Neural cell (in vitro differentiated cells): ENCODE measurements at regions not wholly inside any gene's neighbourhood (a gene's known extent, or its start where the extent isn't known, plus 50 kb on each side); places are given as distances from the start of the nearest gene placed in this dataset.

Source experiments
- H2AFZ ChIP-seq: fragments of 200-600, 300-800 bp; sonication (generic), shearing (Covaris generic); 2 replicates; pipeline ENCODE4 v1.6.0; 2014; ENCODE audit warnings: low read depth, mild to moderate bottlenecking, antibody characterized with exemption, low read length, moderate library complexity
- H3F3A ChIP-seq: fragments of 200-600 bp; shearing (Covaris generic); 2 replicates; pipeline ENCODE4 v1.6.1; 2016; ENCODE audit warnings: mild to moderate bottlenecking, moderate library complexity, mixed read lengths, antibody characterized with exemption, low read length; ENCODE audit not compliant: insufficient read depth, poor library complexity, severe bottlenecking
- H3K27ac ChIP-seq: fragments of 200-600, 300-800 bp; sonication (generic), shearing (Covaris generic); 2 replicates; pipeline ENCODE4 v1.5.1; 2014; ENCODE audit warnings: mild to moderate bottlenecking, low read length, moderate library complexity
- H3K27me3 ChIP-seq: fragments of 300-800, 200-600 bp; sonication (generic), shearing (Covaris generic); 2 replicates; pipeline ENCODE4 v1.6.0; 2014; ENCODE audit warnings: mild to moderate bottlenecking, low read depth, low read length, moderate library complexity; ENCODE audit not compliant: insufficient read depth
- H3K36me3 ChIP-seq: fragments of 300-800, 200-600 bp; sonication (generic), shearing (Covaris generic); 2 replicates; pipeline ENCODE4 v1.5.1; 2014; ENCODE audit warnings: mild to moderate bottlenecking, antibody characterized with exemption, low read length, moderate library complexity; ENCODE audit not compliant: insufficient read depth
- H3K4me2 ChIP-seq: fragments of 300-800, 200-600 bp; sonication (generic), shearing (Covaris generic); 2 replicates; pipeline ENCODE4 v1.6.0; 2014; ENCODE audit warnings: mild to moderate bottlenecking, low read length
- H3K4me3 ChIP-seq: fragments of 300-800, 200-600 bp; sonication (generic), shearing (Covaris generic); 2 replicates; pipeline ENCODE4 v1.5.1; 2014; ENCODE audit warnings: mild to moderate bottlenecking, low read length, moderate library complexity
- H3K79me2 ChIP-seq: fragments of 200-600 bp; shearing (Covaris generic); replicated peaks from 2 replicates; pipeline ENCODE4 v1.6.0; 2014; ENCODE audit warnings: mild to moderate bottlenecking, low read length, moderate library complexity; ENCODE audit not compliant: insufficient read depth
- H3K9ac ChIP-seq: fragments of 300-800, 200-600 bp; sonication (generic), shearing (Covaris generic); 2 replicates; pipeline ENCODE4 v1.6.1; 2016; ENCODE audit warnings: mild to moderate bottlenecking, low read length, mixed read lengths
- H3K9me2 ChIP-seq: fragments of 200-600 bp; shearing (Covaris generic); 2 replicates; pipeline ENCODE4 v1.6.1; 2016; ENCODE audit warnings: mild to moderate bottlenecking, low read length, mixed read lengths; ENCODE audit not compliant: insufficient read depth
- H3K9me3 ChIP-seq: fragments of 200-600, 300-800 bp; sonication (generic), shearing (Covaris generic); 2 replicates; pipeline ENCODE4 v1.6.1; 2016; ENCODE audit warnings: mild to moderate bottlenecking, mixed run types, low read length, moderate library complexity, mixed read lengths
- H4K20me1 ChIP-seq: fragments of 200-600 bp; shearing (Covaris generic); 2 replicates; pipeline ENCODE4 v1.6.1; 2016; ENCODE audit warnings: mild to moderate bottlenecking, mixed run types; ENCODE audit not compliant: insufficient read depth
- EP300 ChIP-seq: fragments of 450-650 bp; conservative IDR thresholded peaks from 2 replicates; pipeline ENCODE4 v1.6.1; 2014; ENCODE audit warnings: antibody characterized with exemption, mild to moderate bottlenecking, moderate library complexity; ENCODE audit not compliant: poor library complexity, severe bottlenecking
- EZH2 ChIP-seq: fragments of 200-600, 300-800 bp; shearing (Covaris generic), sonication (generic); IDR thresholded peaks from 2 replicates; pipeline ENCODE4 v1.6.1; 2014; ENCODE audit warnings: antibody characterized with exemption, low read length, borderline replicate concordance, mild to moderate bottlenecking; ENCODE audit not compliant: insufficient read depth, poor library complexity, severe bottlenecking
- MXI1 ChIP-seq: fragments of 450-650 bp; conservative IDR thresholded peaks from 2 replicates; pipeline ENCODE4 v1.6.1; 2014; ENCODE audit warnings: antibody characterized with exemption, mild to moderate bottlenecking; ENCODE audit not compliant: poor library complexity, severe bottlenecking
- POLR2AphosphoS5 ChIP-seq: IDR thresholded peaks from 2 replicates; pipeline ENCODE4 v1.6.1; 2012
- RAD21 ChIP-seq: fragments of 450-650 bp; conservative IDR thresholded peaks from 2 replicates; pipeline ENCODE4 v1.6.1; 2014; ENCODE audit warnings: antibody characterized with exemption, mild to moderate bottlenecking, moderate library complexity
- REST ChIP-seq: IDR thresholded peaks from 2 replicates; pipeline ENCODE4 v1.6.1; 2012; ENCODE audit warnings: borderline replicate concordance
- SMC3 ChIP-seq: fragments of 450-650 bp; conservative IDR thresholded peaks from 2 replicates; pipeline ENCODE4 v1.6.1; 2014; ENCODE audit warnings: antibody characterized with exemption, mild to moderate bottlenecking, moderate library complexity; ENCODE audit not compliant: poor library complexity
- TAF1 ChIP-seq: IDR thresholded peaks from 2 replicates; pipeline ENCODE4 v1.6.1; 2012; ENCODE audit warnings: low read depth
- TF ChIP-seq, protein P1 (sequence below): fragments of 450-650 bp; IDR thresholded peaks from 2 replicates; pipeline ENCODE4 v1.5.1; 2014; ENCODE audit warnings: antibody characterized with exemption, mild to moderate bottlenecking, moderate library complexity; ENCODE audit not compliant: poor library complexity, severe bottlenecking

DNA sequence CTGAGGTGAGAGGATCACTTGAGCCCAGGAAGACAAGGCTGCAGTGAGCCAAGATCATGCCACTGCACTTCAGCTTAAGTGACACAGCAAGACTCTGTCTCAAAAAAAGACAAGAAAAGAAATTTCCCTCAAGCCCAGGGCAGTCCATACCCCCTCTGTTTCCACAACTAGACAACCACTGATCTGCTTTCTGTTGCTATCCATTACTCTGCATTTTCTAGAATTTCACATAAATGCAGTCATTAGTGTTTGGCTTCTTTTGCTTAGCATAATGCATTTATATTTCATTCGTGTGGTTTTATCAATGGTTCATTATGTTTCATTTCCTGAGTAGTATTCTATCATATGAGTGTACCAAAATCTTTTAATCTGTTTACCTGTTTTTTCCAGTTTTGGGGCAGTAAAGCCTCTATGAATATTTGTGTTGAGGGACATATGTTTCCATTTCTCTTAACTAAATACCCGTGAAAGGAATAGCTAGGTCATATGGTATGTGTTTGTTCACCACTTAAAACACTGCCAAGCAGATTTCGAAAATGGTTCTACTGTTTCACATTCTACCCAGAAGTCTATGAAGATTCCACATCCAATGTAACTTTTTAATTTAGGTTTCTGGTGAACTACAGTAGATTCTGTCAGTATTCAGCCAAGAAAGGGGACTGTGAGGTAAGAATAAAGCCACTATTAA is 271.8 kb downstream of the ZNF608 start:
- Histone ChIP-seq H3K27ac (no peak overlapping the region), H4K20me1 (no peaks in the 10 kb centered on the region), H3K36me3 (no peaks in the 10 kb centered on the region), H3K9me3 (no peaks in the 10 kb centered on the region), H3K9me2 (no peaks in the 10 kb centered on the region), H3K9ac (no peak overlapping the region), H3K79me2 (no peaks in the 10 kb centered on the region), H3F3A (no peaks in the 10 kb centered on the region), H3K4me3 (no peak overlapping the region), H3K27me3 (no peaks in the 10 kb centered on the region), H2AFZ (no peak overlapping the region), H3K4me2 (no peak overlapping the region)
- TF ChIP-seq, protein P1, sequence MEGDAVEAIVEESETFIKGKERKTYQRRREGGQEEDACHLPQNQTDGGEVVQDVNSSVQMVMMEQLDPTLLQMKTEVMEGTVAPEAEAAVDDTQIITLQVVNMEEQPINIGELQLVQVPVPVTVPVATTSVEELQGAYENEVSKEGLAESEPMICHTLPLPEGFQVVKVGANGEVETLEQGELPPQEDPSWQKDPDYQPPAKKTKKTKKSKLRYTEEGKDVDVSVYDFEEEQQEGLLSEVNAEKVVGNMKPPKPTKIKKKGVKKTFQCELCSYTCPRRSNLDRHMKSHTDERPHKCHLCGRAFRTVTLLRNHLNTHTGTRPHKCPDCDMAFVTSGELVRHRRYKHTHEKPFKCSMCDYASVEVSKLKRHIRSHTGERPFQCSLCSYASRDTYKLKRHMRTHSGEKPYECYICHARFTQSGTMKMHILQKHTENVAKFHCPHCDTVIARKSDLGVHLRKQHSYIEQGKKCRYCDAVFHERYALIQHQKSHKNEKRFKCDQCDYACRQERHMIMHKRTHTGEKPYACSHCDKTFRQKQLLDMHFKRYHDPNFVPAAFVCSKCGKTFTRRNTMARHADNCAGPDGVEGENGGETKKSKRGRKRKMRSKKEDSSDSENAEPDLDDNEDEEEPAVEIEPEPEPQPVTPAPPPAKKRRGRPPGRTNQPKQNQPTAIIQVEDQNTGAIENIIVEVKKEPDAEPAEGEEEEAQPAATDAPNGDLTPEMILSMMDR, result no peak
- TF ChIP-seq MXI1 (no peak), REST (no peak), SMC3 (no peak), EP300 (no peak), RAD21 (no peak), POLR2AphosphoS5 (no peak), EZH2 (no peak), TAF1 (no peak)

- H3K27ac ChIP-seq, result no peak overlapping the region
- no peaks in the 10 kb centered on the region for H3K27me3 ChIP-seq
- no peak overlapping the region for H3K9ac ChIP-seq
- H3K4me2 ChIP-seq, result no peak overlapping the region
- H3K36me3 ChIP-seq, result no peaks in the 10 kb centered on the region
- no peaks in the 10 kb centered on the region for H3K9me3 ChIP-seq
- H4K20me1 ChIP-seq, result no peaks in the 10 kb centered on the region
- no peaks in the 10 kb centered on the region for H3K9me2 ChIP-seq
- H2AFZ ChIP-seq, result no peak overlapping the region
- no peaks in the 10 kb centered on the region for H3F3A ChIP-seq
- TF ChIP-seq, protein P1, result no peak
- TF ChIP-seq REST, result no peak
- no peak for TF ChIP-seq TAF1
- no peak for TF ChIP-seq MXI1
- TF ChIP-seq RAD21, result no peak
- no peak for TF ChIP-seq POLR2AphosphoS5
- no peak for TF ChIP-seq EP300
- TF ChIP-seq SMC3, result no peak
- TF ChIP-seq EZH2, result no peak
- H3K4me3 ChIP-seq, result no peak overlapping the region
- no peaks in the 10 kb centered on the region for H3K79me2 ChIP-seq
These were observed 277.6 kb downstream of the ZNF608 start for GRCh38 chr5:124468671-124469411.
